ENCODE measurements at regions not wholly inside any gene's neighbourhood (a gene's known extent, or its start where the extent isn't known, plus 50 kb on each side); places are given as distances from the start of the nearest gene placed in this dataset.

GRCh38 chr3:34037260-34037659 lies 238.8 kb downstream of the PDCD6IP start:
- TF ChIP-seq CTCF (IDR thresholded peaks at IDR 0.05) (no peak), POLR2A (IDR thresholded peaks at IDR 0.05) (no peak)

All from Peyer's patch (tissue), 4 donors.